Coronary artery (tissue), 2 donors: ENCODE measurements at regions not wholly inside any gene's neighbourhood (a gene's known extent, or its start where the extent isn't known, plus 50 kb on each side); places are given as distances from the start of the nearest gene placed in this dataset.

ENCODE experiments used
- DNase-seq: peaks from one replicate; pipeline ENCODE4 v3.0.0-alpha.2; 2017; ENCODE audit warnings: low spot score
- H3K27ac ChIP-seq, 2 donors: fragments of 200-600 bp; sonication (generic); one replicate each; pipeline ENCODE4 v1.5.1; 2016 to 2019
- H3K4me3 ChIP-seq: fragments of 200-600 bp; sonication (generic); 2 replicates; pipeline ENCODE4 v1.5.1; 2016; ENCODE audit warnings: mild to moderate bottlenecking, moderate library complexity
- CTCF ChIP-seq: fragments of 200-600 bp; sonication (generic); IDR thresholded peaks from one replicate; pipeline ENCODE4 v1.5.1; 2019; ENCODE audit warnings: antibody characterized with exemption

- no peak for TF ChIP-seq CTCF
- H3K27ac ChIP-seq = no peak overlapping the region
- DNase-seq = no peak
- no peak overlapping the region for H3K4me3 ChIP-seq
Measured at GRCh38 chr9:79970146-79970425, 398.3 kb downstream of the TLE4 start.

GRCh38 chr9:79969393-79970145 lies 397.8 kb downstream of the TLE4 start:
- TF ChIP-seq CTCF = no peak
- no peak for DNase-seq
- Histone ChIP-seq H3K4me3 (no peak overlapping the region), H3K27ac (no peak overlapping the region)

- TF ChIP-seq CTCF = no peak
- Histone ChIP-seq H3K4me3 (no peak overlapping the region), H3K27ac (no peak overlapping the region)
- no peak for DNase-seq
Measured at GRCh38 chr9:79968533-79968932, 396.8 kb downstream of the TLE4 start.

GRCh38 chr9:79962836-79963235 lies 391.1 kb downstream of the TLE4 start:
- DNase-seq = no peak
- no peak for TF ChIP-seq CTCF
- no peak overlapping the region for H3K27ac ChIP-seq

GRCh38 chr9:79962150-79962549 lies 390.4 kb downstream of the TLE4 start:
- Histone ChIP-seq H3K4me3 (no peak overlapping the region), H3K27ac (no peak overlapping the region)
- no peak for DNase-seq
- TF ChIP-seq CTCF = no peak

More at GRCh38 chr9:79962836-79963235, 391.1 kb downstream of the TLE4 start:
- no peak overlapping the region for H3K4me3 ChIP-seq

- H3K4me3 ChIP-seq = no peak overlapping the region
- DNase-seq = no peak
- no peak overlapping the region for H3K27ac ChIP-seq
- TF ChIP-seq CTCF = no peak
Measured at GRCh38 chr9:79955300-79955699, 383.5 kb downstream of the TLE4 start.

- Histone ChIP-seq H3K4me3 (no peak overlapping the region), H3K27ac (no peak overlapping the region)
- no peak for TF ChIP-seq CTCF
- DNase-seq = no peak
Measured at GRCh38 chr9:79953908-79954307, 382.1 kb downstream of the TLE4 start.
